ENCODE measurements at regions not wholly inside any gene's neighbourhood (a gene's known extent, or its start where the extent isn't known, plus 50 kb on each side); places are given as distances from the start of the nearest gene placed in this dataset.

DNA sequence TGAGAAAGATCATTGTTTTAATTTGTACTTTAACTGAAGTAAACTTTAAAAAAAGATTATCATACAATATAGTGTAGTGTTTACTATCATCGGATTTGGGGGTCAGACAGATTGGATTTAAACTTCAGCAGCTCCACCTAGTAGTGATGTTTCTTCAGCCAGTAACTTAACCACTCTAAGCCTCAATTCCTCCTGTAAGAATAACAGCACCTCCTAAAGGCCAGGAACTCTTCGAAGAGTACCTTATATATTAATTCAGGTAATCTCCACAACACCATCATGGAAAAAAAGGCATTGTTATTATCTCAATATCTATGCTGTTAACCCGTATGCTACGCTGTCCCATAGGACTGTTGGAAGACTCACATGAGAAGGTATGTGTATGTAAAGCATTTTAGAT is 69.0 kb upstream of the DLGAP1 start:
- no peak for DNase-seq

DNA sequence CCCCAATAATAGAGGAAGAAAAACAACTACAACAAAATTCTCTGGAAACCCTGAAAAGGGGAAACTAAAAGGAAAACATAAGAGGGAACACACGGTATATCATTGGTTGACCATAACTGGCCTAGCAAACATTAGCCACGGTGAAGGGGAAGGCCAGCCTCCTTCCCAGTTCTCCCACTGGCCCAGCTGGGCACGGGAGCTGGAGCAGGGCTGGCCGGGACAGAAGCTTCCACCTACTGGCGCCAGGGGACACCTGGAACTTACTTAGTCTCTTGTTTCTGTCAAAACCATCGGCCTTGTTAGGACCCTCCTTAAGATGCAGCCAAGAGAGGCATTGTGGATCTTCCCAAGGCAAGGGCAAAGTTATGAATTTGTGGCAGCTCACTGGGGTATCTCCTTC is 56.1 kb upstream of the DLGAP1 start:
- DNase-seq, result no peak

GRCh38 chr18:4510711-4511110 is 55.6 kb upstream of the DLGAP1 start:
- DNase-seq, result no peak

DNA sequence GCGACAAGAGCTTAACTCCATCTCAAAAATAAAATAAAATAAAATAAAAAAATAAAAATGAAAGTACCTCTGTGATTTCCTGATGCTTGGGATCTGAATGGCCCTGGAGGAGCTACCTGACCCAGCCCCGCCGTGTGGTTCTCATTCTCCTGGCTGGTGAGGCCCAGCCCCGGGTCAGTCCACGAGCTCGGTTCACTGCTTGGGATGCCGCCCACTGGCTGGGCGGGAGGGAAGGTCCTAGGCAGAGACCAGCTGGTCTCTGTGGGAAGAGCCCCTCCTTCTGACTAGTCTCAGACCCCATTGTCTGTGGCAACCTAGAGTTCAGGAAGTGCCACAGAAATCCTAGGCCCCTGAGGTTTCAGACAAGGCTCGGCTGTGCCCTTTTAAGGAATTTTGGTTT is 55.1 kb upstream of the DLGAP1 start:
- no peak for DNase-seq

Data from hematopoietic multipotent progenitor cell treated with erythropoietin and hydrocortisone succinate and interleukin-3 and kit ligand, for 8 days (in vitro differentiated cells).